NCI-H2081 treated with DMSO at 0.1 percent for 48 hours (cell line): ENCODE measurements at regions not wholly inside any gene's neighbourhood (a gene's known extent, or its start where the extent isn't known, plus 50 kb on each side); places are given as distances from the start of the nearest gene placed in this dataset.

ENCODE experiments used
- DNase-seq: peaks from one replicate; lab custom pipeline; 2025; lab: John Stamatoyannopoulos, UW

DNA sequence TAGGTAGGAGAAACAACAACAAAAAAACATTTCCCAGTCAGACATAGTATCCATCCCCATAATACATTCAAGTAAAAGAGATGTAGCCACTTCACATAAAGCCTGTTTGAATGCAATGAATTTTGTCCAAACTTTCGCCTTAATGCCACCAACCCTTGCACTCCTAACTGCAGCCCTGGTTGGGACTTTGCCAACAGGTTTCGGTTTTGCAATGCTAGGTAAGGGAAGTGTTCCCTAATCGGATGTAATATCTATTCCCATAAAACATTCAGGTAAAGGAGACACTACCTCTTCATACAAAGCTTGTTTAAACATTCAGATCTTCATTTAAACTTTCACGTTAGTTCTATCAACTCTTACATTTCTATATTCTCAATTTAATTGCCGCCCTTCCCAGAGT lies 336.1 kb downstream of the DRD1 start:
- DNase-seq, result no peak

DNA sequence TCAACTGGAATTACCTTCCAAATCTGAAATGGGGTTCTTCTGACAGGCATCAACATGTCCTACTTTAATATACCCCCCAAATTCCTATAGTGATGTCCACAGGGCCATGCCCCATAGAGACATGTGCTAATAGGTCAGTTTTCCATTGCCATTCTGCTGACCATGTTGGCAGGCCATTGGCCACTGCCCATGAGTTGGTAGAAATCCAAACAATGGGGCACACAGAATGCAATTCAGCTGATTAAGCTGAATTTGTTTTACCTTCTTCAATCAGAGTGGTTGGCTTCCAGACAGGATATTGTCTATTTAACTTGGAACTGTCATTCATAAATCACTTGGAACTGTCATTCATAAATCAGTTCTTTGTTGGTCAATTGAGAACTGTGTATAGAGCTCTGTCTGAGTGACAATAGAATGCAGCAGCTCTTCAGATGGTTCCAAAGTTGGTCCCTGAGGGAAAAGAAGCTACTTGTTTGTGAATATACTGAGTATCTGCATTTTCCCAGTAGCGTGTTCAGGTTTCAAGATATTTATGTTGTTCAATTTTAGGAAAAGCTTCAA lies 336.9 kb downstream of the DRD1 start:
- no peak for DNase-seq

DNA sequence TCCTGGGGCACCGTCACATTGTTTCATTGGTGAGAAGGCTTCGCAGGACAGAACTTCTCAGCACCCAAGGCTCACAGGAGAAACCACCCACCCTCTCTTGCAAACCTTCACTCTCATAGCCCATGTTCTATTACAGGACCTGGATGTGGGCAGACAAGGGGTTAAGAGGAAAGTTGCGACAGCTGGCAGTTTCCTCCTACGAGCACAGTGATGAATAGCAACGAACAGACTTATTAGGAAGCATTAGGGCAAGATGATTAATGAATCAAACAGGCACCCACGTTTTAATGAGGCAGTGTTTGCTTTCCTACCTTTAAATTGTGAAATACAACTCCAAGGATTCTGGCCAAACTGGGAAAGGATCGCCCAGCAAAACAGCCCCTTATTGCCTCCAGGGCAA lies 339.3 kb downstream of the DRD1 start:
- DNase-seq, result no peak

DNA sequence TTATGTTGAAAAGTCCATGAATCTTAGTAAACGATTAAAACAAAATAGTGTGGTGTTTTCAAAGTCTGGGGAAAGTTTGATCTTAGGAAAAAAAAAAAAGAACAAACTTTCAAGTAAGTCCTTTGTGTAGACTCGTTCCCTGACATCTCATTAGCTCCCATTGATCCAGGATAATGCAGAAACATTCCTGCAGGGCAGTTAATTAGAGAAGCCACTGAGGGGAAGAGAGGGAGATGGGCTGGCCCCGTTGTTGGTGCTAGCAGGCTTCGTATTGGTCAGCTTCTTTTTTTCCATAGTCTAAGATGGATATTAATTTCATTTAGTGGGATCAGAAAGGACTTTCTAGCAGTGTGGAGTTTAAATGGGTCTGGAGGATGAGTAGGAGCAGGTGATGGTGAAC lies 340.2 kb downstream of the DRD1 start:
- no peak for DNase-seq

DNA sequence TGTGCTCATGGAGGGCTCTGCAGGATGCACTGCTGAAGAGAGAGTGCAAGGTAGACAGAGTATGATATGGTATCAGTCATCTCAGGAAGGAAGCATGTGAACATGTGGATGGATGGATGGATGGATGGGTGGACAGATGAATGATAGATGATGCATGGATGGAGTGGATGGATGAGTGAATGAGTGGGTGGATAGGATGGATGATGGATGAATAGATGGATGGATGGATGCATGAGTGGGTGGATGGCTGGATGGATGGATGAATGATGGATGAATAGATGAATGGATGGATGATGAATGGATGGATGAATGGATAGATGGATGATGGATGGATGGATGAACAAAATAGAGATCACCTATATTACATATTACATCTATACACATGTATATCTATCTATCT lies 341.3 kb downstream of the DRD1 start:
- no peak for DNase-seq

DNA sequence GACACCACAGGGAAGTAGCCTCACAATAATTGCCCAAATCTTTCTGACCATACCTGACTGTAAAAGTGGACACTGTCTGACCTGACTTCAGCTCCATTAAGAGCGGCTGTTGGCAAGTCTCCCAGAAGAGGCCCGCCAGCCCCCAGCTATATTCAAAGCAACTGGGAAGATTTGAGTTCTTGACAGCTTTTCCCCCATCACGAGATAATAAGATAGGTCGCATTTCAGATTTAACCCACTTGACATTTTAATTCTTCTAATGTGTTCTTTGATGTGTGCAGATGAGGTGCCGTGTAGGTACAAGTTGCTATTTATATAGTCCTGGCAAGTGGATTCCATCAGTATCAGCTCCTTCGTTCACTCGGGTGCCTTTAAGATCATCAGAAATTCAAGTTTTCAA lies 345.7 kb downstream of the DRD1 start:
- DNase-seq, result no peak

DNA sequence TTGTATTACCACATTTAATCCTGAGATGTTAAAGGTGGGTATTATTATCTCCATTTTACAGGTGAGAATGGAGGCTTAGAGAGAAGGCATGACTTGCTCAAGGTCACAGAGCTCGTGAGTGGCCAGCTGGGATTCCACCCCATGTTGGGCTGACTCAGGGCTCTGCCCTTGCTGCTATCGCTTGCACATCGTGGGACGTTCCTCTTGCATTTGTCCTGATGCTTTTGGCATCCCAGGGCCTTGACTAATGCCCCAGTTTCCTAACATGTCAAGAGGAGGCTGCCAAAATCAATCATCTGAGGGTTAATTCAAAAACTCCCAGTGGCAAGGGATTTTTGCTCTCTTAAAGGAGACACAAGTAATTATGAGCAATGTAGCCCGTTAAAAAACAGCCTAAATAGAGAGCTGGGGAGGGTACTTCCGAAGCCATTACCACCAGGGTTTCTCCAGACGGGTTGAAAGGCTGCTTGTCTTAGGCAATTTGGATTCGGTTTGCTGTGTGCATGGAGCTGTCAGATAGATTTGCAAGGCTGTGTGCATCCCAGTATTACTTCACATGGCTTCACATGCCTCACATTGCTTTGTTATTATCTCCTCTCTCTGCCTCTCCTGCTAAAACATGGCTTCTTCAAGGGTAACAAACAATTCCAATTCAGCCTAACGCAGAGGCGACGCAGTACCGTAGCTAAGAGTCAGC lies 347.4 kb downstream of the DRD1 start:
- DNase-seq, result no peak

DNA sequence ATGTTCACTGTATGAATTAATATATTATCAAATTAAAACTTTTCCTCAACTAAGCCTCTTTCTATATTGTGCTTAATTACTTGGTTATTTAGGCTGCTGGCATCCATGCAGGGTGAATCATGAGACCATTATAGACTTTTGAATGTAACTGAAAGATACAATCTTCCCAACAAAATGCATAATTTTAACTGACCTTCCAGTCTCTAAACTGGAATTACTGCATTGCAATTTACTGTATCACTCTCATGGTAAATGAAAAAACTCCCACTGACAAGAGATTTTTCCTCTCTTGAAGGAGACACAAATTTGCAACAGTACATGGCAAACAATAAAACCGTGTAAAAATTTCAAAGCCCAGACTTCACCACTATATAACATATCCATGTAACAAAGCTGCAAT lies 349.5 kb downstream of the DRD1 start:
- no peak for DNase-seq

DNA sequence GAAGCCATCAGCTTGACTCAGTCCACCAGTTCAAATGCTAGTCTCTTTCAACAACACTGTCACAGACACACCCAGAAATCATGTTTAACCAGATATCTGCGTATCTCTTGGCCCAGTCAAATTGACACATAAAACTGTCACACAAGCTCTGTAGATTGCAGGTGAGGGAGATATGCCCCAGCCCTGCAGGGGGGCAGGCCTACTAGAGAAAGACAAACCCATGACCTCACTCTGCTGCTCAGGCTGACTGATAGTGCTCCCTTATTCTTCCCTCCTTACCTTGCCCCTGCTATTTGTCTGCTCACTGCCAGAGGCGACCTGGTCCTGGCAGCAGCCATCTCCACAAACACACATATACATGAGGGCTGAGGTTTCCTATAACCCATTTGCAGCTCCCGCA lies 351.3 kb downstream of the DRD1 start:
- no peak for DNase-seq

DNA sequence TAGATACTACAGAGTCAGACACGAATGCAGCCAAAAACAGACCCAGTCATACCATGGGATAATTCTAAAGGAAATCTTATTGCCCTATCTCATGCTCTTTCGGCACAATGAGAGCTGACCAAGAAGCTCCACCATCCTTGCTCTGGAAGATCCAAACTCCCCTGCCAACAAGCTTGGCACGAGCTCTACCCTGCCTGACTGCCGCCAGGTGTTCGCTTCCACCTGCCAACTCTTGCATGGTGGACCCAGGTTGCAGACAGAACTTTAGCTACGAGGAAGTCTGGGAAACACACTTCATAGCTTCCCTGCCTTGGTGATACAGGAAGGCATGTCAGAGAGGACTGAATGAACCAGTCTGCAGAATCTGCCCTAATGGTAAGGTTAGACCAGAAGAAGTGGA lies 355.0 kb downstream of the DRD1 start:
- DNase-seq, result no peak

DNA sequence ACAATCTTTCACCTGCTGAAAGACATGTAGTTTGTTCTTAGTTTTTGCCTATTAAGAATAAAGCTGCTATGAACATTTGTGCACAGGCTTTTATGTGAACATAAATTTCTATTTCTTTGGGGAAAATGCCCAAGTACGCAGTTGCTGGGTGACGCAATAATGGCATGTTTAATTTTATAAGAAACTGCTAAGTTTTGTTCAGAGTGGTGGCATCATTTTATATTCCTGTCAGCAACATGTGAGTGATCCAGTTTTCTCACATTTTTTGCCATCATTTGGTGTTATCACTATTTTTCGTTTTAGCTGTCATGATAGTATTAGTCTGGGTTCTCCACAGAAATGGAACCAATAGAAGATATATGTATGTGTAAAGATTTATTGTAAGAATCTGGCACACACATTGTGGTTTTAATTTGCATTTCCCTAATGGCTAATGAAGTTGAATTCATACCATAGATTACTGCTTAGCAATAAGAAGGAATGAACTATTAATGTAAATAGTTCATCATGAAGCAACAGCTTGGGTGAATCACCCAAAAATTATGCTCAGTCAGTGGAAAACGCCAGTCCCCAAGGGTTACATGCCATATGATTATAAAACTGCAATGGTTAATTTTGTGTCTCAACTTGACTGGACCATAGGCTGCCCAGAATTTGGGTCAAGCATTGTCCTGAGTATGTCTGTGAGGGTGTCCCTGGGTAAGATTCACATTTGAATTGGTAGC lies 358.6 kb downstream of the MSX2 start:
- no peak for DNase-seq

DNA sequence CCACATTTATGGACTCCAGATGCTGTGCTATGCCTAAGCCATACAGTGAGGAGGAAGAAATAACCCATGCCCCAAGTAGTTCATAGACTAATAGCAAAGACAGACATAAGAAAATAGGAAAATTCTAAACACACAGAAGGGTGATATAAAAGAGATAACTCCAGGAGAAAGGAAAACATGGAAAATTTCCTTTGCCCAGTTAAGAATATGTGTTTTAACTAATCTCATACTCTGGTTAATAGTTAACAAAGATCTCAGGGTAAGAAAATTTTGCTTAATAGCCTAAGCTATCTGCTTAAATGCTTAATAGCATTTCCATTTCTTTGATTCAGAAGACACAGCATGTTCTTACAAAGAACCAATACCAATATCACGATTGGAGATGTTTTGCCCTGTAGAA lies 358.0 kb downstream of the MSX2 start:
- DNase-seq, result no peak

DNA sequence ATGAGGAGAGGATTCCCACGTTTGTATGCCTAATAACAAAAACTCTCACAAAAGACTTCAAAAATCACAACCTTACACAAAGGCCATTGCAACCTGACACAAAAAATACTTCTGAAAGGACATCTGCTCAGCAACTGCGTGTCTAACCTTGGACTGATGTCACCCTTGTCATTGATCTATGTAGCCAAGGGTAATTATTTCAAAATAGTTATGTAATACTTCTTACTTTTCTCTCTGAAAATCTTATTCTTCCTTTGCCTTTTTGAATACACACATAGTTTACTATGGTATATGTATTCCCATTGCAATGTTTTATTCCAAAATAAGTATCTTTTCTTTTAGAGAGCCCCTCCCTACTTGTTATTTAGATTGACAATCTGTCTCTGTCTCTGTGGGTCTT lies 355.3 kb downstream of the MSX2 start:
- no peak for DNase-seq

DNA sequence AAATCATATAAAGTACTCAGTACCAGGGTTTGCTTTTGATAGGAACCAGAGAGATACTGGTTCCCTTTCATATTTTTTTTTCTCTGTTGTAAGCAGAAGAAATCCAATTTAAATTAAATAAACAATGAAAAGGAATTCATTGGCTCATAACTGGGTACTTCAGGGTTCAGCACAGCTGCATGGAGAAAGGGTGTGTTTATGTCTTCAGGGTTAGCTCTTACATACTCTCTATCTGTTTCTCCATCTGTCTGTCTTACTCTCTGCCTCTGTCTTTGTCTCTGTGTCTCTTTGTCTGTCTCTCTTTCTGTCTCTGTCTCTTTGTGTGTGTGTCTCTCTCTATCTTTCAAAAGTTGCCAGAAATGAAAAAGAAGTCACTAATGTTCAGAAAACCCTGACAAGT lies 345.9 kb downstream of the MSX2 start:
- no peak for DNase-seq

DNA sequence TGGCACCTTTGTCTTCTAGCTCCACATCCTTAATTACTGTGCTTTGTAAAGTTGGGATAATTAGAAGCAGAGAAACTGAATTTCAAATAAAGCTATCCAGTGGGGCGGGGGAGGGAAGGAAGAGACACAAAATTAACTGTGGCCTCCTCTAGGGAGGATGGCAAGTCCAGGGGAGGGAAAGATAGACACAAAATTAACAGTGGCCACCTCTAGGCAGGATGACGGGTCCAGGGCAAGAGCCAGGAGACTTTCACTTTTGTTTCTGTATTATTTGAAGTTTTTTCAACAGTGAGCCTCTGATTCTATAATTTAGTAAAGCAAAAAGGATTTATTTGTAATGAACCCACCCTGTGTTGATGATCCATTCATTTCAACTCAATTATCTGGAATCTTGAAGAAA lies 335.9 kb downstream of the MSX2 start:
- DNase-seq, result no peak

DNA sequence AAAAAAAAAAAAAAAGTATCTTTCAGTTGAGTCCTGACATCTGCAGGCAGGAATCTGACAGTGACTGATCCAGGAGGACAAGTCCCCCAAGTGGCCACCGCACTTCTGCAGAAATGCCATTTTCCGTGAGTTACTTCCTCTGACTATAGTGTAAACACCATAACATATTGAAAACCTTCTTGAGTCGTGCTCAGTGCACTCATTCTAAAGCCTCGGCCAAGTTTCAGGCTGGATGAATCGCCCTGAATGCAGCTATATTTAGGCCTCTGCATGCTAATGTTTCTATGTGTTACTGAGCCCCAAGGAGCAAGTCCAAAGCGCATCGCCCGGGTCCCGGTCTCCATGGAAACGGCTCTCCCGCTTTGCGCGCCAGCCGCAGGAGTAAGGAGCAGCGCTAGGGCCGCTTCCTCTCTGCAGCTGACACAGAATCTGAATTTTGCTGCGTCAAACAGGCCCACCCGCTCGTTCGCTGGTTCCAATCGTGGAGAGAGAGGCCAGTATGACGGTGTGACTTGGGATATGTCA lies 335.4 kb downstream of the MSX2 start:
- no peak for DNase-seq

DNA sequence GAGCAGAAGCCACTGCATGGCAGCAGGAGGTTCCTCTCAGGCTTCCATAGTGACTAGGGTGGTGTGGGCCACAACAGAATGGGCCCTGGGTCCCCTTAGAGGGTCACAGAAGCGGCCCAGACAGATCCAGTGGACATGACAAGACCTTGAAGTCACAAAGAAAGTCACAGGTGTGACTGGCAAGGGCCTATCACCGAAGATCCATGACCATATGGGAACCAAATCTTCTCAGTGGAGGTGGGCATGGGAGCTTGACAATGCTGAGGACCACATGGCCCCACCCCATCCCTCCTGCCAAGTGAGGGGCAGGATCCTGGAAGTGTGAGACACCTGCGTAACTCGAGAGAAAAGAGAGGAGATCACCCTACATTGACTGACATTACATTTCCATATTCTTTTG lies 332.4 kb downstream of the MSX2 start:
- no peak for DNase-seq

DNA sequence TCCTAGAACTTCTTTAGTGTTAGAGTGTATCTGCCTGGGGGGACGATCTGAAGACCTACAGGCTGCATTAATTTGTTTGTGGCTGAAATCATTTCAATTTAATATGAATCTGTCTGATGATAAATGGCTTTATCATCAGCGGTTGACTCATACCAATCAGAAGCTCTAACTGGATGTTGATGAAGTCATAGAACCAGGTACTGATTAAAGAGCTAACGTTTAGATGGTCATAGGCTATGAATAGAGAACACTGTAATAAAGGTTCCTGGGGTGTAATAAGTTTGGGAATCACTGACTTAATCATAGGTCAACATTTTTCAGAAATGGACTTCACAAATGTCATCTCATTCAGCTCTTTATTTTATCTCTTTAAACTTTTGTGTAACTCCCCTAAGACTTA lies 329.9 kb downstream of the MSX2 start:
- DNase-seq, result no peak

DNA sequence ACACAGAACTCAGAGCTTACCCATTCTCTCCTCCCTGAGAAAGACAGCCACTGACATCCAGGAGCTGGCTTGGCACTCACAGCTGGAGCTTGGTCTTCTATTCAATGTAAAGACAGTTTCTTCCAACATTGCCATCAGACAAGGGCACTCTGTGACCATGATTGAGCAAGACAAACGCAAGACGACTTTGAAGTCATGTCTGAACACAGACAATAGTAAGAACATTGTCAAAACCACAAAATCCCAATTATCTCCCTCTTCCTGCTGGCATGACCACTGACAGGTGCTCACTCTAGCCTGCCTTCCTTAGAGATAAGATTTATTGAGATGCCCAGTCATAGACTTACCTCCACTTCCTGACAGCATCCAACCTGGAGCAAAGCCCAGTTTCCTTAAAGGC lies 328.0 kb downstream of the MSX2 start:
- DNase-seq, result no peak

DNA sequence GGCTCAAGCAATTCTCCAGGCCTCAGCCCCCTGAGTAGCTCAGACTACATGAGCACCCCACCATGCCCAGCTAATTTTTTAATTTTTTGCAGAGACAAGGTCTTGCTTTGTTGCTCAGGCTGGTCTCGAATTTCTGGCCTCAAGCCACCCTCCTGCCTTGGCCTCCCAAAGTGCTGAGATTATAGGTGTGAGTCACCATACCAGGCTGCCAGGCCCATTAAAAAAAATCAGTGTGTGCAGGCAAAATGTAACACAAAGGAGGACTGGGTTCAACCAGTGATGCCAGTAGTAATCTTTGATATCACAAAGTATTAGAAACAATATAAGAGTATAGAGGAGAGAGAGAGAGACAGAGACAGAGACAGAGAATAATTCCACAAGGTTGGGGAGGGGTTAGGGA lies 322.7 kb downstream of the MSX2 start:
- no peak for DNase-seq

DNA sequence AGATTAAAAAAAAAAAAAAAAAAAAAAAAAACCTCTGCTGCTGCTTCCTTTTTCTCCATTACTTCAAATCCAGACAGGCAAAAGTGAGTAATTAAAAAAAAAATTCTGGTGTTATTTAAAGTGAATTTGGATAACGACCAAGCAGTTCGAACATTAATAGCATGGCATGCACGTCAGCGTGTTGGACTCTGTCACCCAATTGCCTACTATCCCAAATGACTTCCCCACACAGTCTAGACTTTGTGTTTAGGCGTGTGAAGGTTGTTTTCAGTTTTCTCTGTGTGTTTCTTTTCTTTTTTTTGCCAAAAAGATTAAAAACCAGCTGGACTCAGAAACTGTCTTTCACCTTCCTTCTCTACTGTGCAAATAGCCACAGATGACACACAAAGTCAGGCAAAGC lies 321.4 kb downstream of the MSX2 start:
- DNase-seq, result no peak

DNA sequence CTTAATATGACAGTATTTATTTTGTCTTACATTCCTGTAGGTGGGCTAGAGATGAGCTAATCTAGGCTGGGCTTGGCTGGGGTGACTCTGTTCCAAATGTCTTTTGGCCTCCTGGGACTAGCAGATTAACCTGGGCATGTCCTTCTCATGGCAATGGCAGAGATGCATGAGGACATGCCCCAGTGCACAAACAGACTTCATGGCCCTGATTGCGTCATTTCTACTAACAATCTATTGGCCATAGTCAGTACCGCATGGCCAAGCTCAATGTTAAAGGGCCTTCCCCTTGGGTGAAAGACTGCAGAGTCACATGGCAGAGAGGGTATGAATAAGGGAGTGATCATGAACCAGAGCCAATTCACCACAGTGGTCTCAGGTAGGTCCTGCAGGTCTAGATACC lies 313.4 kb downstream of the MSX2 start:
- DNase-seq, result no peak

DNA sequence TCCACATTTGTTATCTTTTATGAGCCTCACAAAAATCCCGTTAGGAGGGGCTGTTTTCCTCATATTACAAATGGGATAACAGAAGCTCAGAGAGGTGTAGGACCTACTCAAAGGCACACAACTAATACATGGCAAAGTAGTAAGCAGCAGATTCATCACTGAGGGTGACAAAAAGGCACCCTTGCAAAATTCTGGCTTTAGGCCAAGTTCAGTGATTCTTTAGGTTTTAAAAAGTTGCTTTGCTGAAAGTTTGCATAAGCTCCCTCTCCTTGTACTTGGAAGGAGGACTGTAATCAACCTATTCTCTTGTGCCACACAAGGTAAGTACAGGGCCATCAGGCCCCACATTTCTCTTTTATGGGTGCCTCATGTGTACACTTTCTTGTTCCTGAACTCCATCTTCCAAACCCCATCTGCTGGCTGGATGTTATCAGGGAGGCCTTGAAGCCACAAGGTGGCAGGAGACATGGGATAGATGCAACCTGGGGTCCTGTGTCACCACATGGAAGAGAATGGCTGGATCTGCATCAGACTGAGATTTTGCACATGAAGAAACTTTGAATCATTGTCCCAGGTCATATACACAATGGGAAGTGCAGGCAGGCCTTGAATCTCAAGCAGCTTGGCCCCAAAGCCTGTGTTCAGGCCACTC lies 311.6 kb downstream of the MSX2 start:
- no peak for DNase-seq
